ENCODE measurements at regions not wholly inside any gene's neighbourhood (a gene's known extent, or its start where the extent isn't known, plus 50 kb on each side); places are given as distances from the start of the nearest gene placed in this dataset.

- peaks cover 0 to 3% of the 10 kb centered on the region in 2 donors for H3K9me3 ChIP-seq (ENCODE audit: control insufficient read depth in 2 of 2, insufficient read depth in 1 of 2, low read depth in 1 of 2, low read length in 1 of 2)
- H3K27me3 ChIP-seq (ENCODE audit: control insufficient read depth in 1 of 2, insufficient read depth in 2 of 2, low read length in 2 of 2) = no peaks in the 10 kb centered on the region
- no peak overlapping the region for H3K27ac ChIP-seq (ENCODE audit: low read depth in 2 of 2, low read length in 1 of 2)
- H3K36me3 ChIP-seq (ENCODE audit: control insufficient read depth in 2 of 2, insufficient read depth in 2 of 2, low read length in 1 of 2) = no peaks in the 10 kb centered on the region
- no peak overlapping the region for H3K4me3 ChIP-seq (ENCODE audit: low read depth in 1 of 2, low read length in 2 of 2)
- WGBS, 2 donors = 50 to 54% methylated on average over 16 of the region's 16 CpGs
- H3K4me1 ChIP-seq (ENCODE audit: control insufficient read depth in 2 of 2, insufficient read depth in 2 of 2, low read length in 1 of 2) = peaks cover 2 to 8% of the 10 kb centered on the region in 2 donors
These were observed 417.5 kb upstream of the HS6ST1 start for GRCh38 chr2:128736046-128736688.

GRCh38 chr2:128736689-128737545, 418.2 kb upstream of the HS6ST1 start:
- peak overlapping the region; percentile 31 to 40 for H3K4me3 ChIP-seq (ENCODE audit: low read depth in 1 of 2, low read length in 2 of 2)
- H3K9me3 ChIP-seq (ENCODE audit: control insufficient read depth in 2 of 2, insufficient read depth in 1 of 2, low read depth in 1 of 2, low read length in 1 of 2) = peaks cover 0 to 3% of the 10 kb centered on the region in 2 donors
- no peaks in the 10 kb centered on the region for H3K36me3 ChIP-seq (ENCODE audit: control insufficient read depth in 2 of 2, insufficient read depth in 2 of 2, low read length in 1 of 2)
- WGBS, 2 donors = 36 to 43% methylated on average over 64 to 71 of the region's 71 CpGs
- peaks cover 2 to 8% of the 10 kb centered on the region in 2 donors for H3K4me1 ChIP-seq (ENCODE audit: control insufficient read depth in 2 of 2, insufficient read depth in 2 of 2, low read length in 1 of 2)
- no peak overlapping the region for H3K27ac ChIP-seq (ENCODE audit: low read depth in 2 of 2, low read length in 1 of 2)
- no peaks in the 10 kb centered on the region for H3K27me3 ChIP-seq (ENCODE audit: control insufficient read depth in 1 of 2, insufficient read depth in 2 of 2, low read length in 2 of 2)

- Histone ChIP-seq H3K27me3 (ENCODE audit: control insufficient read depth in 1 of 2, insufficient read depth in 2 of 2, low read length in 2 of 2) (no peaks in the 10 kb centered on the region), H3K27ac (ENCODE audit: low read depth in 2 of 2, low read length in 1 of 2) (no peak overlapping the region), H3K9me3 (ENCODE audit: control insufficient read depth in 2 of 2, insufficient read depth in 1 of 2, low read depth in 1 of 2, low read length in 1 of 2) (peaks cover 0 to 3% of the 10 kb centered on the region in 2 donors), H3K4me1 (ENCODE audit: control insufficient read depth in 2 of 2, insufficient read depth in 2 of 2, low read length in 1 of 2) (peaks cover 3 to 8% of the 10 kb centered on the region in 2 donors), H3K36me3 (ENCODE audit: control insufficient read depth in 2 of 2, insufficient read depth in 2 of 2, low read length in 1 of 2) (no peaks in the 10 kb centered on the region), H3K4me3 (ENCODE audit: low read depth in 1 of 2, low read length in 2 of 2) (no peak overlapping the region)
- 90 to 93% methylated on average over 5 to 7 of the region's 7 CpGs for WGBS, 2 donors
These were observed 418.8 kb upstream of the HS6ST1 start for GRCh38 chr2:128737546-128737826.

GRCh38 chr2:128738446-128739110, 419.9 kb upstream of the HS6ST1 start:
- no peaks in the 10 kb centered on the region for H3K27me3 ChIP-seq (ENCODE audit: control insufficient read depth in 1 of 2, insufficient read depth in 2 of 2, low read length in 2 of 2)
- H3K9me3 ChIP-seq (ENCODE audit: control insufficient read depth in 2 of 2, insufficient read depth in 1 of 2, low read depth in 1 of 2, low read length in 1 of 2) = peaks cover 0 to 3% of the 10 kb centered on the region in 2 donors
- no peak overlapping the region for H3K4me3 ChIP-seq (ENCODE audit: low read depth in 1 of 2, low read length in 2 of 2)
- H3K4me1 ChIP-seq (ENCODE audit: control insufficient read depth in 2 of 2, insufficient read depth in 2 of 2, low read length in 1 of 2) = peaks cover 4 to 8% of the 10 kb centered on the region in 2 donors
- no peak overlapping the region for H3K27ac ChIP-seq (ENCODE audit: low read depth in 2 of 2, low read length in 1 of 2)
- 67 to 68% methylated on average over 8 of the region's 8 CpGs for WGBS, 2 donors
- no peaks in the 10 kb centered on the region for H3K36me3 ChIP-seq (ENCODE audit: control insufficient read depth in 2 of 2, insufficient read depth in 2 of 2, low read length in 1 of 2)

GRCh38 chr2:128742467-128742866, 423.8 kb upstream of the HS6ST1 start:
- H3K36me3 ChIP-seq (ENCODE audit: control insufficient read depth in 2 of 2, insufficient read depth in 2 of 2, low read length in 1 of 2) = no peaks in the 10 kb centered on the region
- no peaks in the 10 kb centered on the region for H3K9me3 ChIP-seq (ENCODE audit: control insufficient read depth in 2 of 2, insufficient read depth in 1 of 2, low read depth in 1 of 2, low read length in 1 of 2)
- H3K4me3 ChIP-seq (ENCODE audit: low read depth in 1 of 2, low read length in 2 of 2) = no peak overlapping the region
- no peak overlapping the region for H3K27ac ChIP-seq (ENCODE audit: low read depth in 2 of 2, low read length in 1 of 2)
- WGBS, 2 donors = 58 to 65% methylated on average over 3 of the region's 3 CpGs
- no peaks in the 10 kb centered on the region for H3K27me3 ChIP-seq (ENCODE audit: control insufficient read depth in 1 of 2, insufficient read depth in 2 of 2, low read length in 2 of 2)
- peaks cover 4 to 6% of the 10 kb centered on the region in 2 donors for H3K4me1 ChIP-seq (ENCODE audit: control insufficient read depth in 2 of 2, insufficient read depth in 2 of 2, low read length in 1 of 2)

GRCh38 chr2:128745946-128746345, 427.3 kb upstream of the HS6ST1 start:
- no peaks in the 10 kb centered on the region for H3K27me3 ChIP-seq (ENCODE audit: control insufficient read depth in 1 of 2, insufficient read depth in 2 of 2, low read length in 2 of 2)
- no peaks in the 10 kb centered on the region for H3K36me3 ChIP-seq (ENCODE audit: control insufficient read depth in 2 of 2, insufficient read depth in 2 of 2, low read length in 1 of 2)
- H3K27ac ChIP-seq (ENCODE audit: low read depth in 2 of 2, low read length in 1 of 2) = no peak overlapping the region
- H3K9me3 ChIP-seq (ENCODE audit: control insufficient read depth in 2 of 2, insufficient read depth in 1 of 2, low read depth in 1 of 2, low read length in 1 of 2) = no peaks in the 10 kb centered on the region
- H3K4me3 ChIP-seq (ENCODE audit: low read depth in 1 of 2, low read length in 2 of 2) = no peak overlapping the region
- H3K4me1 ChIP-seq (ENCODE audit: control insufficient read depth in 2 of 2, insufficient read depth in 2 of 2, low read length in 1 of 2) = peaks cover 2 to 3% of the 10 kb centered on the region in 2 donors

GRCh38 chr2:128746356-128746755, 427.7 kb upstream of the HS6ST1 start:
- WGBS, 2 donors = 26 to 41% methylated on average over 5 of the region's 5 CpGs
- Histone ChIP-seq H3K4me1 (ENCODE audit: control insufficient read depth in 2 of 2, insufficient read depth in 2 of 2, low read length in 1 of 2) (peaks cover 2 to 3% of the 10 kb centered on the region in 2 donors), H3K27ac (ENCODE audit: low read depth in 2 of 2, low read length in 1 of 2) (no peak overlapping the region), H3K9me3 (ENCODE audit: control insufficient read depth in 2 of 2, insufficient read depth in 1 of 2, low read depth in 1 of 2, low read length in 1 of 2) (no peaks in the 10 kb centered on the region), H3K27me3 (ENCODE audit: control insufficient read depth in 1 of 2, insufficient read depth in 2 of 2, low read length in 2 of 2) (no peaks in the 10 kb centered on the region), H3K36me3 (ENCODE audit: control insufficient read depth in 2 of 2, insufficient read depth in 2 of 2, low read length in 1 of 2) (no peaks in the 10 kb centered on the region), H3K4me3 (ENCODE audit: low read depth in 1 of 2, low read length in 2 of 2) (no peak overlapping the region)

- WGBS, 2 donors = 93 to 95% methylated on average over 10 of the region's 10 CpGs
- H3K27ac ChIP-seq (ENCODE audit: low read depth in 2 of 2, low read length in 1 of 2) = no peak overlapping the region
- H3K36me3 ChIP-seq (ENCODE audit: control insufficient read depth in 2 of 2, insufficient read depth in 2 of 2, low read length in 1 of 2) = no peaks in the 10 kb centered on the region
- no peaks in the 10 kb centered on the region for H3K9me3 ChIP-seq (ENCODE audit: control insufficient read depth in 2 of 2, insufficient read depth in 1 of 2, low read depth in 1 of 2, low read length in 1 of 2)
- H3K27me3 ChIP-seq (ENCODE audit: control insufficient read depth in 1 of 2, insufficient read depth in 2 of 2, low read length in 2 of 2) = no peaks in the 10 kb centered on the region
- H3K4me1 ChIP-seq (ENCODE audit: control insufficient read depth in 2 of 2, insufficient read depth in 2 of 2, low read length in 1 of 2) = peaks cover 0 to 3% of the 10 kb centered on the region in 2 donors
- H3K4me3 ChIP-seq (ENCODE audit: low read depth in 1 of 2, low read length in 2 of 2) = no peak overlapping the region
These were observed 429.7 kb upstream of the HS6ST1 start for GRCh38 chr2:128748336-128748735.

GRCh38 chr2:128748835-128749605, 430.4 kb upstream of the HS6ST1 start:
- Histone ChIP-seq H3K36me3 (ENCODE audit: control insufficient read depth in 2 of 2, insufficient read depth in 2 of 2, low read length in 1 of 2) (no peaks in the 10 kb centered on the region), H3K9me3 (ENCODE audit: control insufficient read depth in 2 of 2, insufficient read depth in 1 of 2, low read depth in 1 of 2, low read length in 1 of 2) (no peaks in the 10 kb centered on the region), H3K4me3 (ENCODE audit: low read depth in 1 of 2, low read length in 2 of 2) (no peak overlapping the region), H3K27ac (ENCODE audit: low read depth in 2 of 2, low read length in 1 of 2) (no peak overlapping the region), H3K4me1 (ENCODE audit: control insufficient read depth in 2 of 2, insufficient read depth in 2 of 2, low read length in 1 of 2) (peaks cover 0 to 3% of the 10 kb centered on the region in 2 donors), H3K27me3 (ENCODE audit: control insufficient read depth in 1 of 2, insufficient read depth in 2 of 2, low read length in 2 of 2) (no peaks in the 10 kb centered on the region)
- 89 to 94% methylated on average over 9 of the region's 9 CpGs for WGBS, 2 donors
